ENCODE measurements at regions not wholly inside any gene's neighbourhood (a gene's known extent, or its start where the extent isn't known, plus 50 kb on each side); places are given as distances from the start of the nearest gene placed in this dataset.

DNA sequence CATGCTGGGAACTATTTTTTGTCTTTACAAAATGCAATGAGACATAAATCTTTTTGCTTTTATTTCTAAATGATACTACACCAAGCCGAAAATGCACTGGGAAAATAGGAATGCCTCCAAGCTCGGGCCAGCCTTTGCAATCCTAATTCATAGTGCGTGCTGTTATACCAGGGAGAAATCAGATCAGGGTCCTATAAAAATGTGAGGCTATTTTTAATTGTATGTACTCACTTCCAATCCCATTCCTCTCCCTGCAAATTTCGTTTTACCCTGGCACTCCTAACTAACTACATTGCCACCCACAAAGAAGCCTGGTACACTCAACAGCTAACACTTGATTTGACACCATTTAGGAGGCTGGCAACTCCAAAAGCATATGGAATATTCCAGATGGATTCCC, 350.6 kb upstream of the ZFP64 start (continued):
- TF ChIP-seq, protein P1, sequence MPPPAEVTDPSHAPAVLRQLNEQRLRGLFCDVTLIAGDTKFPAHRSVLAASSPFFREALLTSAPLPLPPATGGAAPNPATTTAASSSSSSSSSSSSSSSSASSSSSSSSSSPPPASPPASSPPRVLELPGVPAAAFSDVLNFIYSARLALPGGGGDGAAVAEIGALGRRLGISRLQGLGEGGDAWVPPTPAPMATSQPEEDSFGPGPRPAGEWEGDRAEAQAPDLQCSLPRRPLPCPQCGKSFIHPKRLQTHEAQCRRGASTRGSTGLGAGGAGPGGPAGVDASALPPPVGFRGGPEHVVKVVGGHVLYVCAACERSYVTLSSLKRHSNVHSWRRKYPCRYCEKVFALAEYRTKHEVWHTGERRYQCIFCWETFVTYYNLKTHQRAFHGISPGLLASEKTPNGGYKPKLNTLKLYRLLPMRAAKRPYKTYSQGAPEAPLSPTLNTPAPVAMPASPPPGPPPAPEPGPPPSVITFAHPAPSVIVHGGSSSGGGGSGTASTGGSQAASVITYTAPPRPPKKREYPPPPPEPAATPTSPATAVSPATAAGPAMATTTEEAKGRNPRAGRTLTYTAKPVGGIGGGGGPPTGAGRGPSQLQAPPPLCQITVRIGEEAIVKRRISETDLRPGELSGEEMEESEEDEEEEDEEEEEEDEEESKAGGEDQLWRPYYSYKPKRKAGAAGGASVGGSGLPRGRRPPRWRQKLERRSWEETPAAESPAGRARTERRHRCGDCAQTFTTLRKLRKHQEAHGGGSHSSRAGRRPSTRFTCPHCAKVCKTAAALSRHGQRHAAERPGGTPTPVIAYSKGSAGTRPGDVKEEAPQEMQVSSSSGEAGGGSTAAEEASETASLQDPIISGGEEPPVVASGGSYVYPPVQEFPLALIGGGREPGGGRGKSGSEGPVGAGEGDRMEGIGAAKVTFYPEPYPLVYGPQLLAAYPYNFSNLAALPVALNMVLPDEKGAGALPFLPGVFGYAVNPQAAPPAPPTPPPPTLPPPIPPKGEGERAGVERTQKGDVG (CRISPR knock-in tag; IDR thresholded peaks at IDR 0.05), result no peak
- TF ChIP-seq RCOR1 (conservative IDR thresholded peaks at IDR 0.05; ENCODE audit: low read depth, low read length) (no peak), SMARCA5 (IDR thresholded peaks at IDR 0.05) (no peak), MYC (IDR thresholded peaks at IDR 0.05; ENCODE audit: insufficient read depth, insufficient read length, insufficient replicate concordance, low read length, severe bottlenecking) (no peak)

DNA sequence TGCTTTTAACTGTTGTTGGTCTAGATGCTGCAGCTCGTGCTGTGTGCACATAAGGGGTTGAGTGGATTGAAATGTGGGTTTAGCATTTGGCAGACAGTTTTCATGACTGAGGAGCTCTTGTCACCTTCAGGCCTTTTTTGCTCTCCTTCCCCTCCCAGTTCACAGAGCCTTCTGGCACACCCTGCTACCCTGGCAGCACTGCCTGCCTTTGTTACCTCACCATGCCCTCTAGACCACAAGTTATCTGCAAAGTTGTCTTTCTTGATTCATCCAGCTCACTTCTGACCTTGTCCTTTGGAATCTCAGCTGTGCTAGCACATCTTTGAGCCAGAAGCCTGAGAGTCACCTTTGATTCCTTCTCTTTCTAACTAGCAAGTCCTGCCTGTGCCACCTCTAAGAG, 348.9 kb upstream of the ZFP64 start:
- Histone ChIP-seq H3K9ac (ENCODE audit: control insufficient read depth, insufficient read depth, low read length) (no peak overlapping the region), H3K27me3 (replicated peaks in 1 of 2; ENCODE audit: control insufficient read depth in 2 of 2, insufficient read depth in 2 of 2, low read length in 1 of 2) (no peaks in the 10 kb centered on the region), H3K4me1 (ENCODE audit: control insufficient read depth, insufficient read depth, low read length) (no peaks in the 10 kb centered on the region), H3K36me3 (ENCODE audit: control insufficient read depth in 2 of 2, insufficient read depth in 2 of 2, low read length in 1 of 2) (no peaks in the 10 kb centered on the region), H3K27ac (ENCODE audit: control insufficient read depth, insufficient read depth) (no peak overlapping the region), H4K20me1 (ENCODE audit: control insufficient read depth, insufficient read depth) (no peaks in the 10 kb centered on the region), H3K9me3 (replicated peaks; ENCODE audit: control insufficient read depth, insufficient read depth, low read length) (no peaks in the 10 kb centered on the region; the same call in 2 of the 3 replicates), H3K79me2 (ENCODE audit: control insufficient read depth, insufficient read depth, low read length) (no peaks in the 10 kb centered on the region), H3K4me3 (no peak overlapping the region), H3K4me2 (ENCODE audit: control insufficient read depth, insufficient read depth) (no peak overlapping the region), H2AFZ (ENCODE audit: control insufficient read depth, low read depth, low read length) (no peak overlapping the region)
- in situ Hi-C loops (cut with MboI), result no loop called here
- WGBS (ENCODE audit: insufficient coverage, insufficient replicate concordance, low lambda C conversion rate, missing lambda C conversion rate), result 0% methylated on average over 1 of the region's 1 CpG
- no peak for FAIRE-seq
- ChIA-PET SMC1A (ENCODE audit: uncharacterized antibody, unreplicated experiment) (interaction anchor here (0.6 kb wide), 1 partner anchor 40 kb away, joined by 3 read pairs; no protein-coding TSS in a partner anchor), CTCF (no interaction called here), RAD21 (ENCODE audit: unreplicated experiment) (no interaction called here), POLR2A (no interaction called here)
- intact Hi-C loops (cut with micrococcal nuclease; ENCODE audit: unreplicated experiment), result no loop called here
- BruUV-seq (replicated peaks), result no TSS peak
- DNase-seq (ENCODE audit: low read depth, low spot score), result no peak
- no peak for ATAC-seq
- no peak for TF ChIP-seq EZH2 (IDR thresholded peaks at IDR 0.05; ENCODE audit: borderline replicate concordance, control insufficient read depth, low read depth, low read length)
- TF ChIP-seq, protein P2, sequence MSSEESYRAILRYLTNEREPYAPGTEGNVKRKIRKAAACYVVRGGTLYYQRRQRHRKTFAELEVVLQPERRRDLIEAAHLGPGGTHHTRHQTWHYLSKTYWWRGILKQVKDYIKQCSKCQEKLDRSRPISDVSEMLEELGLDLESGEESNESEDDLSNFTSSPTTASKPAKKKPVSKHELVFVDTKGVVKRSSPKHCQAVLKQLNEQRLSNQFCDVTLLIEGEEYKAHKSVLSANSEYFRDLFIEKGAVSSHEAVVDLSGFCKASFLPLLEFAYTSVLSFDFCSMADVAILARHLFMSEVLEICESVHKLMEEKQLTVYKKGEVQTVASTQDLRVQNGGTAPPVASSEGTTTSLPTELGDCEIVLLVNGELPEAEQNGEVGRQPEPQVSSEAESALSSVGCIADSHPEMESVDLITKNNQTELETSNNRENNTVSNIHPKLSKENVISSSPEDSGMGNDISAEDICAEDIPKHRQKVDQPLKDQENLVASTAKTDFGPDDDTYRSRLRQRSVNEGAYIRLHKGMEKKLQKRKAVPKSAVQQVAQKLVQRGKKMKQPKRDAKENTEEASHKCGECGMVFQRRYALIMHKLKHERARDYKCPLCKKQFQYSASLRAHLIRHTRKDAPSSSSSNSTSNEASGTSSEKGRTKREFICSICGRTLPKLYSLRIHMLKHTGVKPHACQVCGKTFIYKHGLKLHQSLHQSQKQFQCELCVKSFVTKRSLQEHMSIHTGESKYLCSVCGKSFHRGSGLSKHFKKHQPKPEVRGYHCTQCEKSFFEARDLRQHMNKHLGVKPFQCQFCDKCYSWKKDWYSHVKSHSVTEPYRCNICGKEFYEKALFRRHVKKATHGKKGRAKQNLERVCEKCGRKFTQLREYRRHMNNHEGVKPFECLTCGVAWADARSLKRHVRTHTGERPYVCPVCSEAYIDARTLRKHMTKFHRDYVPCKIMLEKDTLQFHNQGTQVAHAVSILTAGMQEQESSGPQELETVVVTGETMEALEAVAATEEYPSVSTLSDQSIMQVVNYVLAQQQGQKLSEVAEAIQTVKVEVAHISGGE (CRISPR knock-in tag; IDR thresholded peaks at IDR 0.05), result no peak
- TF ChIP-seq STAT3 (IDR thresholded peaks at IDR 0.05; ENCODE audit: low read depth, low read length), result no peak
- TF ChIP-seq, protein P3, sequence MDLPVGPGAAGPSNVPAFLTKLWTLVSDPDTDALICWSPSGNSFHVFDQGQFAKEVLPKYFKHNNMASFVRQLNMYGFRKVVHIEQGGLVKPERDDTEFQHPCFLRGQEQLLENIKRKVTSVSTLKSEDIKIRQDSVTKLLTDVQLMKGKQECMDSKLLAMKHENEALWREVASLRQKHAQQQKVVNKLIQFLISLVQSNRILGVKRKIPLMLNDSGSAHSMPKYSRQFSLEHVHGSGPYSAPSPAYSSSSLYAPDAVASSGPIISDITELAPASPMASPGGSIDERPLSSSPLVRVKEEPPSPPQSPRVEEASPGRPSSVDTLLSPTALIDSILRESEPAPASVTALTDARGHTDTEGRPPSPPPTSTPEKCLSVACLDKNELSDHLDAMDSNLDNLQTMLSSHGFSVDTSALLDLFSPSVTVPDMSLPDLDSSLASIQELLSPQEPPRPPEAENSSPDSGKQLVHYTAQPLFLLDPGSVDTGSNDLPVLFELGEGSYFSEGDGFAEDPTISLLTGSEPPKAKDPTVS (IDR thresholded peaks at IDR 0.05; ENCODE audit: low read depth, low read length), result no peak
- TF ChIP-seq, protein P4, sequence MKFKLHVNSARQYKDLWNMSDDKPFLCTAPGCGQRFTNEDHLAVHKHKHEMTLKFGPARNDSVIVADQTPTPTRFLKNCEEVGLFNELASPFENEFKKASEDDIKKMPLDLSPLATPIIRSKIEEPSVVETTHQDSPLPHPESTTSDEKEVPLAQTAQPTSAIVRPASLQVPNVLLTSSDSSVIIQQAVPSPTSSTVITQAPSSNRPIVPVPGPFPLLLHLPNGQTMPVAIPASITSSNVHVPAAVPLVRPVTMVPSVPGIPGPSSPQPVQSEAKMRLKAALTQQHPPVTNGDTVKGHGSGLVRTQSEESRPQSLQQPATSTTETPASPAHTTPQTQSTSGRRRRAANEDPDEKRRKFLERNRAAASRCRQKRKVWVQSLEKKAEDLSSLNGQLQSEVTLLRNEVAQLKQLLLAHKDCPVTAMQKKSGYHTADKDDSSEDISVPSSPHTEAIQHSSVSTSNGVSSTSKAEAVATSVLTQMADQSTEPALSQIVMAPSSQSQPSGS (IDR thresholded peaks at IDR 0.05; ENCODE audit: low read length), result no peak
- TF ChIP-seq RBBP5 (conservative IDR thresholded peaks at IDR 0.05), result no peak
- TF ChIP-seq, protein P5, sequence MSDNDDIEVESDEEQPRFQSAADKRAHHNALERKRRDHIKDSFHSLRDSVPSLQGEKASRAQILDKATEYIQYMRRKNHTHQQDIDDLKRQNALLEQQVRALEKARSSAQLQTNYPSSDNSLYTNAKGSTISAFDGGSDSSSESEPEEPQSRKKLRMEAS (IDR thresholded peaks at IDR 0.05; ENCODE audit: low read depth, low read length), result no peak
- TF ChIP-seq BRCA1 (IDR thresholded peaks at IDR 0.05; ENCODE audit: low read depth, low read length), result no peak
- no peak for TF ChIP-seq NFIC (IDR thresholded peaks at IDR 0.05; ENCODE audit: low read depth, low read length)
- TF ChIP-seq BACH1 (IDR thresholded peaks at IDR 0.05; ENCODE audit: borderline replicate concordance), result no peak

All from GM12878 (cell line).